Right cardiac atrium (tissue), 5 donors: ENCODE measurements at regions not wholly inside any gene's neighbourhood (a gene's known extent, or its start where the extent isn't known, plus 50 kb on each side); places are given as distances from the start of the nearest gene placed in this dataset.

Experiments
- ATAC-seq, 2 donors: fragments of 200-7000 bp; cut with Tn5 transposase; one replicate each; pipeline versions ENCODE4 v1.8.0 to v1.9.1; 2020; ENCODE audit warnings: moderate library complexity in 2 of 2, mild to moderate bottlenecking in 1 of 2
- DNase-seq, 3 donors: peaks; one replicate each; pipeline ENCODE4 v3.0.0-alpha.2; 2020
- H3K27ac ChIP-seq: one replicate; pipeline ENCODE4 v1.5.1; 2013; ENCODE audit warnings: mild to moderate bottlenecking, low read length, control low read depth, moderate library complexity
- H3K27me3 ChIP-seq: one replicate; pipeline ENCODE4 v1.6.1; 2013; ENCODE audit not compliant: control insufficient read depth, insufficient read depth
- H3K4me1 ChIP-seq: one replicate; pipeline ENCODE4 v1.6.1; 2013; ENCODE audit warnings: low read length; ENCODE audit not compliant: control insufficient read depth, insufficient read depth
- H3K4me3 ChIP-seq: one replicate; pipeline ENCODE4 v1.5.1; 2013; ENCODE audit warnings: low read length, control low read depth
- H3K9me3 ChIP-seq: one replicate; pipeline ENCODE4 v1.6.1; 2013; ENCODE audit warnings: low read length; ENCODE audit not compliant: control insufficient read depth
- WGBS: extraction: QIAGEN DNeasy Blood & Tissue Kit; methylation state at CpG from one replicate; pipeline ENCODE4 v1.1.7; 2013; 5-methylcytosine and 5-hydroxymethylcytosine counted together
- intact Hi-C, 4 donors: fragments of 100-400 bp; cut with DNase I; formaldehyde crosslinking; loops; one replicate each; pipeline versions ENCODE4 v1.11.0 to v1.14.0; 2022 to 2023
- donor health status: healthy with polysubstance abuse.
- donor health status: DM: no; HTN: yes; CAD: no.
- donor health status: DM: no; HTN: no; CAD: no.
- donor health status: DM: no; HTN: yes; CAD: no; lungs with severe emphysema.
- donor health status: DM: yes; HTN: yes; CAD: no.

- Histone ChIP-seq H3K9me3 (no peaks in the 10 kb centered on the region), H3K4me1 (no peaks in the 10 kb centered on the region), H3K27ac (no peak overlapping the region), H3K27me3 (no peaks in the 10 kb centered on the region), H3K4me3 (no peak overlapping the region)
- DNase-seq (no peak), ATAC-seq (no peak)
- WGBS, result 39% methylated on average over 11 of the region's 11 CpGs
- intact Hi-C loops, result no loop called here
Measured at GRCh38 chr22:42321908-42322561, 51.6 kb upstream of the TCF20 start.

GRCh38 chr22:42320443-42321416 lies 50.3 kb upstream of the TCF20 start:
- WGBS, result 88% methylated on average over 20 of the region's 20 CpGs
- no peak overlapping the region for H3K4me3 ChIP-seq
- ATAC-seq (no peak), DNase-seq (no peak)
- no peaks in the 10 kb centered on the region for H3K4me1 ChIP-seq
- no peak overlapping the region for H3K27ac ChIP-seq
- no peaks in the 10 kb centered on the region for H3K27me3 ChIP-seq
- H3K9me3 ChIP-seq, result no peaks in the 10 kb centered on the region
- intact Hi-C loops, result no loop called here
